T-helper 2 cell treated with Interferon-gamma antibody and Interleukin-4, amounts not matched to agents 5 μg/mL and 100 μg/mL, for 36 hours (primary cell): ENCODE measurements at regions not wholly inside any gene's neighbourhood (a gene's known extent, or its start where the extent isn't known, plus 50 kb on each side); places are given as distances from the start of the nearest gene placed in this dataset.

ENCODE experiments used
- DNase-seq: peaks from one replicate; pipeline ENCODE4 v3.0.0; 2021; ENCODE audit warnings: low spot score
- H3K27ac Mint-ChIP-seq: one replicate; pipeline ENCODE4 v1.8.0; 2021; ENCODE audit warnings: mild to moderate bottlenecking, mixed read lengths
- H3K27me3 Mint-ChIP-seq: one replicate; pipeline ENCODE4 v1.8.0; 2021; ENCODE audit warnings: low read depth, mixed read lengths
- H3K36me3 Mint-ChIP-seq: one replicate; pipeline ENCODE4 v1.8.0; 2021; ENCODE audit warnings: low read depth, mixed read lengths
- H3K4me1 Mint-ChIP-seq: one replicate; pipeline ENCODE4 v1.8.0; 2021; ENCODE audit warnings: low read depth, mixed read lengths
- H3K4me3 Mint-ChIP-seq: one replicate; pipeline ENCODE4 v1.8.0; 2022; ENCODE audit warnings: mild to moderate bottlenecking, moderate library complexity, mixed read lengths
- H3K9me3 Mint-ChIP-seq: one replicate; pipeline ENCODE4 v1.8.0; 2021; ENCODE audit warnings: mixed read lengths

DNA sequence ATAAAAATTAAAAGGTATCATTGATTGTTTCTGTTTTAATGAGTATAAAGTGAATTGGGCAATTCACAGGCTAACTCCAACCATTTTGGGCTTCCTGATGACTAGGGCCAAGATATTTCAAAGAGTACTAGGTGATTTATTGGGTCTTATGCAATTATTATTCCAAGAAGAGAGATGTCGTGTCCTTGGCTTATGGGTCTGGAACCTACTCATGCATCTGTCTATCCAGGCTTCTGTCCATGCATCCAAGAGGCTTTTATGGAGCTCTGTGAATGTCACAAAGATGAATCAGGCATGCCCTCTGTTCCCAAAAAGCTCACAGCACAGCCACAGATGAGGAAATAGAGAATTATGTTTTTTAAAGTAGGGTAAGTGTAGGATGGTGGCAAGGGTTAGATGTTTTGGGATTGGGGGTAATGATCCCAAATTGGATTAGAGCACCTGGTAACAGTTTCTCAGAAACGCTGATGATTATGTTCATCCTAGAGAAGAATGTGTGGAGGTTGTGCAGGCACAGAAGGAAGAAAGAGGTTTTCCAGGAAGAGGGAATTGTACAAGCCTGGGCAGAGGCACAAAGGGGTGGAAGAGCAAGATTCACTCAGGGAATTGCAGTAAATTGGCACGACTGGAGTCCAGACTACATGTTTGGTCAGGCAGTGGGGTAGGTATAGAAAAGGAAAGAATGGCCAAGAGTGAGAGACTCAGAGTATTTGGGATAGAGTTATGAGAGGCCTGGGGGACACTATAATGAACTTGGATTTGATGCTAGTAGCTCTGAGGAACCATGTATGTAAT is 83.0 kb upstream of the TNC start:
- no peak overlapping the region for H3K27ac Mint-ChIP-seq
- H3K9me3 Mint-ChIP-seq = no peaks in the 10 kb centered on the region
- no peak for DNase-seq
- H3K4me1 Mint-ChIP-seq = peaks cover 7% of the 10 kb centered on the region
- no peaks in the 10 kb centered on the region for H3K36me3 Mint-ChIP-seq
- H3K27me3 Mint-ChIP-seq = peaks cover 29% of the 10 kb centered on the region
- no peak overlapping the region for H3K4me3 Mint-ChIP-seq

DNA sequence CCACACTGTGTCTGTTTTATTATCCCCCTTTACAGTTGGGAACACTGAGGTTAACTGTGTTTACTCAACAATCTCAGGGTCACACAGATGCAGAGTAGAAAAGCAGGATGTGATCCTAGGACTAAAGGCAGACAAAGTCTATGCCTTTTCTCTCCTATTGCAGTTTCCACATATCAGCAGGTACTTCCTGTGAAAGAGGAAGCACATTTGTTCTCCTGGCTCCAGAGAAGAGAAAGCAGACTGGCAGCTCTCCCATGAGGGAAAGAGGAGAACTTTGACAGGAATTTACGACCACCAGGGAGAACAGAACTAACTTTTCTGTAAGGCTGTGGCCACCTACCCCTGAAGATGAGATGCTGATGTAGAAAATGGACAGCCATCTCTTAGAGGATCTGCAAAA is 84.2 kb upstream of the TNC start:
- Mint-ChIP-seq H3K4me1 (peaks cover 15% of the 10 kb centered on the region), H3K36me3 (no peaks in the 10 kb centered on the region), H3K4me3 (no peak overlapping the region), H3K27ac (no peak overlapping the region), H3K27me3 (peaks cover 22% of the 10 kb centered on the region), H3K9me3 (no peaks in the 10 kb centered on the region)
- no peak for DNase-seq

- Mint-ChIP-seq H3K27ac (no peak overlapping the region), H3K36me3 (no peaks in the 10 kb centered on the region), H3K4me1 (peaks cover 15% of the 10 kb centered on the region), H3K4me3 (no peak overlapping the region), H3K9me3 (no peaks in the 10 kb centered on the region), H3K27me3 (peaks cover 16% of the 10 kb centered on the region)
- no peak for DNase-seq
Observed at GRCh38 chr9:115202960-115203751, 85.2 kb upstream of the TNC start.

- Mint-ChIP-seq H3K36me3 (no peaks in the 10 kb centered on the region), H3K4me3 (no peak overlapping the region), H3K27ac (no peak overlapping the region), H3K27me3 (peaks cover 10% of the 10 kb centered on the region), H3K4me1 (peaks cover 19% of the 10 kb centered on the region), H3K9me3 (no peaks in the 10 kb centered on the region)
- DNase-seq = peak; percentile 8
Observed at GRCh38 chr9:115204904-115205453, 87.0 kb upstream of the TNC start.

DNA sequence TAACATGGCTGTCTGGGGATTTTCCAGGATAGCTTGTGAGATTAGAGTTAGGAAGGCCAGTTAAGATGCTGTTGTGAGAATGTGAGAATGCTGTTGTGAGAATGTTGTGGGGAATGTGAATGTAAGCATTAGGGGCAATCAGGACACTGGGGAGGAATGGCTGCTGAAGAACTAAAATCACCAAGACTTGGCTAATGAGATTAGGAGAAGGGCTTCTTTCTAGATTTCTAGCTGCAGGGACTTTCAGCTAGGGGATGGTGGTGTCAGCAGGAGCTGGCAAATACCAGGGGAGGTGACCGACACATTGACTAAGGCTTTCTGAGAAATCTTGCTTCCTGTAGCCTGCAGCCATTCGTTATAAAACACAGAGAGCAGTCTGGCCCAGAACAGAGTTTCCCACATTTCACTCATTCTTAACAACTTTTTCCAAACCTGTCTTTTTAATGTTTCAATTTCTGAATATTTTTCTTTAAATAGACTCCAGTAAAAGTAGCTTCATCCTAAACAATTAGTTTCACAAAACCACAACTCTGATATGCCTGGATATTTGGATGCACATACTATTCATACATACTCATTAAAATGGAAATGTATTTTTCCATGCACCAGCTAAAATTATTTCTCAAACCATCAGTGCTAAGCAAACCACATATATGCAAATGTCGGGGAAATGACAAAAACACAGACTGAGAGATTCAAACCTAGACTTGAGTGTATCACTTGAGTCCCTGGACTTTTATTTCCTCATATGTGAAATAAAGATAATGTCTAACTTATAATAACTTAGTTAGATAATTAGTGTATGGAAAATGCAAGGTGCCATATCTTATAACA is 89.3 kb upstream of the TNC start:
- Mint-ChIP-seq H3K27ac (peak overlapping the region; percentile 23), H3K9me3 (no peaks in the 10 kb centered on the region), H3K4me3 (no peak overlapping the region), H3K4me1 (peaks cover 19% of the 10 kb centered on the region), H3K27me3 (peaks cover 8% of the 10 kb centered on the region), H3K36me3 (no peaks in the 10 kb centered on the region)
- peak; percentile 29 for DNase-seq

DNA sequence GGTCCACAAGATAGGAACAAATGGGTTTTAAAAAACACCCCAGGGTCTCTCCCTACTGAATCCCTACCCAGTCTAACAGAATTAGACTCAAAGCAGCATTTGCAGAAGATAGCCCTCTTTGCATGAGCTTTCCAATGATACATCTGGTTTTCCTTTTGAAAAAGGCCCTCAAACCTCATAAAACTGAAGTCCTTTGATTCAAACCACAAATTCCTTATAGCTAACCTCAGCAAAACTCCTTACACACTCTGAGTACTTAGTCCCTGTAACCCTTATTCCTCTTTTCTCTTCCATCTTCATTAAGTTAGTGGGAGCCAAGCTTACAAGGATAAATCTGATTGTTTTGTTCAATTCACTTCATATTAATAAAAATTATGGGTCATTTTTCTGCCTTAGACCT is 90.5 kb upstream of the TNC start:
- Mint-ChIP-seq H3K36me3 (no peaks in the 10 kb centered on the region), H3K27ac (no peak overlapping the region), H3K4me3 (no peak overlapping the region), H3K9me3 (no peaks in the 10 kb centered on the region), H3K27me3 (peaks cover 8% of the 10 kb centered on the region), H3K4me1 (peaks cover 19% of the 10 kb centered on the region)
- DNase-seq = no peak

DNA sequence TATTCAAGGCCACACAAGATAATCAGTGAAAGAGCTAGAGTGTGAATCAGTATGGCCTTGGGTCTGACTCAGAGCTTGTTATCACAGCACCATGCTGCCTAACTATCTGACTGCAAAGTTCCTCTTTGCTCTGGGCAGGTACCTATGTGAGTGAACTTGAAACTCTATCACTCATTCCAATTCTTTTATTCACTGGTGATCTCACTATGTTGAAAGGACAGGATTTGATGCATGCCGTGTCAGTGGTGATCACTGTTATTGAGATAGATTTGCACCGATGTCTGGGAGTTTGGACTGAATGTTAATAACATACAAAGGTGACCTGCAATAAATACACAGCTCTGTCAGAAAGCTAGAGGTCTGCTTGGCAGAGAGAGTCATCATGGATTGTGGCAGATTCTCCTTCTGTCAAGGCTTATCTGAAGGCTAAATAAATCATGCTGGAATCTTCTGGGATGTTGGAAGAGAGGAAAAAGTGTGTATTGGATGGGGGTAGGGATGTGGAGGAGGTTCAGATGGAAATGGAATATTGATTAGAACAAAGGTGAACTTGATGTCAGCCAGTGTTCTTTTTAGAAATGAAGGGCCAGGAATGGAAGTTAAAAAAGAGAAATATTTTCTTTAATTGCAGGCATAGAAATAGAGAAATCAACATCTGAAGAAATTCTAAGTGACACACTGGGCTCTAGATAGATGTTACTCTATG is 91.8 kb upstream of the TNC start:
- no peak overlapping the region for H3K4me3 Mint-ChIP-seq
- H3K36me3 Mint-ChIP-seq = no peaks in the 10 kb centered on the region
- peaks cover 10% of the 10 kb centered on the region for H3K27me3 Mint-ChIP-seq
- DNase-seq = peak; percentile 47
- no peaks in the 10 kb centered on the region for H3K9me3 Mint-ChIP-seq
- peaks cover 19% of the 10 kb centered on the region for H3K4me1 Mint-ChIP-seq
- H3K27ac Mint-ChIP-seq = no peak overlapping the region

- H3K27ac Mint-ChIP-seq = no peak overlapping the region
- peaks cover 13% of the 10 kb centered on the region for H3K27me3 Mint-ChIP-seq
- no peaks in the 10 kb centered on the region for H3K36me3 Mint-ChIP-seq
- no peak overlapping the region for H3K4me3 Mint-ChIP-seq
- H3K9me3 Mint-ChIP-seq = no peaks in the 10 kb centered on the region
- peaks cover 14% of the 10 kb centered on the region for H3K4me1 Mint-ChIP-seq
- no peak for DNase-seq
Observed at GRCh38 chr9:115210699-115211098, 92.7 kb upstream of the TNC start.

GRCh38 chr9:115211413-115212124 is 93.6 kb upstream of the TNC start:
- DNase-seq = no peak
- Mint-ChIP-seq H3K9me3 (no peaks in the 10 kb centered on the region), H3K36me3 (no peaks in the 10 kb centered on the region), H3K4me3 (no peak overlapping the region), H3K27me3 (peaks cover 13% of the 10 kb centered on the region), H3K27ac (no peak overlapping the region), H3K4me1 (peaks cover 11% of the 10 kb centered on the region)

- DNase-seq = no peak
- Mint-ChIP-seq H3K4me3 (no peak overlapping the region), H3K36me3 (no peaks in the 10 kb centered on the region), H3K9me3 (no peaks in the 10 kb centered on the region), H3K27ac (no peak overlapping the region), H3K4me1 (peaks cover 5% of the 10 kb centered on the region), H3K27me3 (peaks cover 13% of the 10 kb centered on the region)
Observed at GRCh38 chr9:115212125-115212605, 94.2 kb upstream of the TNC start.

DNA sequence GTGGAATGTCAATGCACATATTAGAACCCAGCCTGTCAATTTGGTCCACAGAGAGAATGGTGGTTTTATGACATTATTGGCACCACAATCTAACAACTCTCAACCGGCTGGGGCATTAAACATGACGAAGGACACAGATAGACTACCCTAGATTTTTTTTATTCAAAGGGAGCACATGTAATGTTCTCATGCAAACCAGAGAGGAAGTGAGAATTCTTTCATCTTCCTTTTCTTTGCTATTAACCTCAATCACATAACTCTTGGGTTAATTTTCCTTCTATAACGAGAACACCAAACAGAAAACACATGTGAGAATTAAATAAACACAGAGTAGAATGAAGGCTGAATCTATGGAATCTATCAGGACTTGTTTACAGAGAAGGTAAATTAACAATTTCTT is 94.9 kb upstream of the TNC start:
- Mint-ChIP-seq H3K4me1 (peaks cover 4% of the 10 kb centered on the region), H3K27me3 (peaks cover 13% of the 10 kb centered on the region), H3K4me3 (no peak overlapping the region), H3K36me3 (no peaks in the 10 kb centered on the region), H3K27ac (no peak overlapping the region), H3K9me3 (no peaks in the 10 kb centered on the region)
- DNase-seq = no peak

DNA sequence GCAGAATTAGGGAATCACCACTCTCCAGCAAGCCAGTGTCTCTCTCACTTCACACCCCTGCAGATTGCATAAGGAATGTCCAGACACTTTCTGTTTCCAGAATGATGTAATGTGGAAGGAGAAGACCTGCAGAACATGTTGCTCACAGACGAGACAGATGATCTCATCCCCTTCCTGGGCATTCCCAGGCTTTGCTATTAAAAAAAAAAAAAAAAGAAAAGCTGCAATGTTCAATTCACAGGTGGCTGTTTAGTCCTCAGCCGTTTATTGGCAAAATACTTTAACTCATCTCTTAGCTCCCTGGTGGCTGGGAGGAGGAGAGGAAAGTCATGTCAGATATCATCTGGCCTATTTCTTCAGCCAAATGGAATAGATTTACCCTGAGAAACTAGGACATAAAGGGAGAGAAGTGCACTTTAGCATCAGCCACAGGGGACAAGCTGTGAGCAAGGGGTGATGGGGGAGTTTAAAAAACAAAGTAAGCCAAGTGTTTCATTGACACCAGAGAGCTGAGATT is 95.9 kb upstream of the TNC start:
- peaks cover 4% of the 10 kb centered on the region for H3K4me1 Mint-ChIP-seq
- DNase-seq = no peak
- H3K4me3 Mint-ChIP-seq = no peak overlapping the region
- H3K27me3 Mint-ChIP-seq = peaks cover 13% of the 10 kb centered on the region
- H3K36me3 Mint-ChIP-seq = no peaks in the 10 kb centered on the region
- no peak overlapping the region for H3K27ac Mint-ChIP-seq
- no peaks in the 10 kb centered on the region for H3K9me3 Mint-ChIP-seq
